SU-DHL-6 (cell line): ENCODE measurements at regions not wholly inside any gene's neighbourhood (a gene's known extent, or its start where the extent isn't known, plus 50 kb on each side); places are given as distances from the start of the nearest gene placed in this dataset.

Experiments used
- CTCF ChIP-seq: fragments of 200-600 bp; sonication (generic); IDR thresholded peaks from one replicate; pipeline ENCODE4 v1.5.1; 2017; ENCODE audit warnings: antibody characterized with exemption, mild to moderate bottlenecking, low read length, moderate library complexity; ENCODE audit not compliant: insufficient read depth, poor library complexity, severe bottlenecking
- EZH2phosphoT487 ChIP-seq: fragments of 200-600 bp; sonication (generic), shearing (Covaris generic); conservative IDR thresholded peaks from 2 replicates; pipeline ENCODE4 v1.6.1; 2018; ENCODE audit warnings: mild to moderate bottlenecking, antibody characterized with exemption, low read length, moderate library complexity, mixed read lengths

DNA sequence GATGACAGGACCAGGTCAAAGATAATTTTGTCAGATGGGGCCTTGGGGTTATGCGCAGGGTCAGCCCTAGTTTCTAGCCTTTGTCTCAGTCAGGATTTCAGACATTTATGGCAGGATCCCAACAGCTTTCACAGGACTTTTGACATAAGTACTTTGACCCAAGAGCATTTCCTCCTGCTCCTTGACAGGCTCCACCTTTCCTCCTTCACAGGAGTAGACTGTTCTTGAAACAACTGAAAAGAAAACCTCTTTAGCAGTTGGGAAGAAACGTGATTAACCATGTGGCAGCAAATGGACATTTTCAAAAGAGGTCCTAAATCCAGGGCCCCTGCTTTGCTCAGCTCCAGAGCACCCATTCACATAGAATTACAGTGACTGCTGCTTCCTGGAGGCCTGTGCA lies 120.4 kb upstream of the MAP3K7 start:
- no peak for TF ChIP-seq CTCF
- no peak for TF ChIP-seq EZH2phosphoT487
